ENCODE measurements at regions not wholly inside any gene's neighbourhood (a gene's known extent, or its start where the extent isn't known, plus 50 kb on each side); places are given as distances from the start of the nearest gene placed in this dataset.
"Not testable (repeated sequence)": the region's sequence is repeated elsewhere in the genome, so short reads cannot be mapped to it uniquely, and the experiment has no call there.

DNA sequence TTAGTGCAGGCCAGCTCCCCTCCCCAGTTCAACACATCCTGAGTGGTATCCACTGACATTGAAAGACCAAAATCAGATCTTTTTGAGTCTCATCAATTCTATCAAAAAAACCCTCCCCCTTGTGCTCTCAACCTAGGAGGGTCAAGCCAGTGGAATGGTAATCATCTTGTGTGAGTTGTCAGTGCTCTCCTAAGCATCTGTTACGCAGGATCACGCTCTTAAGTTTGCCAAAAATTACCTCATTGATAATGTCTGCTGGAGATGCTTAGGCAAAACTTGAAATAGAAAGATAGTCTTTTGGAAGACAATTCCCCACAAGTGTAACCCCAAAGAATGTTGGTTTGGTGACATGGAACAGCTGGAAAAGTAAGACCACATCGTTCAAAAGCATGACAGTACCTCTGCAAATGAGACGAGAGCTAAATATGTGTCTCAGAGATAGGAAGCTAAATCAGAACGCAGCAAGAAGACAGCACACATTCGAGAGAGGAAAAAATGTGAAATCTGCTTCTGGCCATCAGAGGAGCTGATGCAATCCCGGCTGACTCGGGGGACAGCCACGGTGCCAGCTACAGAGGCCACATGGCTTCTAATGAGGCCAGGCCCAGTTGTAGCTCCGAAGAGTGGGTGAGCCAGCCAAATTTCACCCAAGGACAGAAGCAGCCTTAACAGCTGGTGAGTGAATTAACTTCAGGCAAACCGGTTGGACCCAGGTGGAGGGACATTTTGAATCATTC is 753.9 kb downstream of the RNF144A start:
- no peak for DNase-seq (ENCODE audit: low read depth)

- DNase-seq (ENCODE audit: low read depth): peak; percentile 46
Observed at GRCh38 chr2:7672027-7672684, 754.9 kb downstream of the RNF144A start.

DNA sequence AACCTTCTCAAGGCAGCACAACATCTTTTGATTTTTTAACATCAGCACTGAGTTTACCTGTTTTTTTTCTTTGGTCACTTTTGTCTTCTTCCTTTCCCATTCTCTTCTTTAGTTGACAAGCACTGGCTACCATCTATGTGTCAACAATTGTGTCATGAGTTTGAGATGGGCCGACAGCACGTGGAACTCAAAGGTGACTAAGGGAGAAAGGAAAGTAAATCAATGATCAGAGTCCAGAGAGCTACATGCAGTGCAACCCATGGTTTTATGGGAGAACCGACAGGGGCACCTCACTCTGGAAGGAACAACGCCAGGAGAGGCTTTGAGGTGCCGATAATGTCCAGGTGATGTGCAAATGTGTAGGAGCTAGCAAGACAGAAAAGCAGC is 755.5 kb downstream of the RNF144A start:
- no peak for DNase-seq (ENCODE audit: low read depth)

DNA sequence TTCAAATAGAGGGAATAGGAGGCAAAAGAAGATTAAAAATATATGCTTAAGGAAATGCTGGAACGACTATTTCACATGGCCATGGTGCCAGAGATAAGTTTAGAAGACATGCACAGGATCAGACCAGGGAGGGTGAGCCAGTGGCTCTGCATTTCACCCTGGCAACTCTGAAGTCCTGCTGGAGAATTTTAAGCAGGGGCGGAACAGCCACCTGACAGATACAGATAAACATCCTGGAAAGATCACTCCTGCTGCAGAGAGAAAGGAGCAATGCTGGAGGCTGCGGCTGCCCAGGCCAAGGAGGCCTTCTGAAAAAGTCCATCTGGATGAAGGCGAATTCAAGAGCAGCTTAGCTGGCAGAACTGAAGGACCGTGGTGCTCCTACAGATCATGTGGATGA is 755.9 kb downstream of the RNF144A start:
- DNase-seq (ENCODE audit: low read depth): no peak

DNA sequence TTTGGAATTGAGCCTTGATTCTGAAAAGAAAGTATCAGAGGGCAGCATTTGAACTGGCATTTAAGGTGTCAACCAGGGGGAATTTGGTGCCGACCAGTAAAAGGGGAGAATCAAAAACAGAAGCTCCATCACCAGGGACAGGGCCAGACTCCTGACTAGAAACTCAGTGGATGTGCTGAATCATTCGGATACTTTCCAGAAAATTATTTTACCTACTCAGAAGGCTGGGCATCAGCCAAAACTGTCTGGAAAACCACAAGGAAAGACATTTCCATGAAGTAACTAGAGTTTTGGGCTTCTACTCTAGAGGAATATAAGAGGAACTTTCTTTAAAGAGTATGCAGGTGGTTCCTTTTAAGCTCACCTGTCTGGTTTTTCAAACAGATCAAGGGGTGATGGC is 756.6 kb downstream of the RNF144A start:
- DNase-seq (ENCODE audit: low read depth): no peak

DNA sequence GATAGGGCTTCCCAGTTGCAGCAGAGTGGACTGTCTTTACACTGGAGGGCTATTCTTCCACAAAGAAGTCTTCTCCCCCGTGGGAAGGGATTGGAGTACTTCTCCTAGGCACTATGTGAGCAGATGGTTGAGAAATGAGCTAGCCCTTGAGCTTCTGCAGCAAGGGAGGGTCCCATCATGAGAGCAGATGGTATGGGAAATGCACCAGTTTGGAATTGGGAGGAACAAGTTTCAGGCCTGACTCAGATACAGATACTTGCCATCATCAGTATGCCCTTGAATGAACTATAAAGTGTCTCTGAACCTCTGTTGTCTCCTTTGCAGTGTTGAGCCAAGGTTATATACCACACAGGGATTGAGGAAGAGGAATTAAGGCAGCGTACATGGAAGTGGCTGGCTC is 757.4 kb downstream of the RNF144A start:
- DNase-seq (ENCODE audit: low read depth): no peak

DNA sequence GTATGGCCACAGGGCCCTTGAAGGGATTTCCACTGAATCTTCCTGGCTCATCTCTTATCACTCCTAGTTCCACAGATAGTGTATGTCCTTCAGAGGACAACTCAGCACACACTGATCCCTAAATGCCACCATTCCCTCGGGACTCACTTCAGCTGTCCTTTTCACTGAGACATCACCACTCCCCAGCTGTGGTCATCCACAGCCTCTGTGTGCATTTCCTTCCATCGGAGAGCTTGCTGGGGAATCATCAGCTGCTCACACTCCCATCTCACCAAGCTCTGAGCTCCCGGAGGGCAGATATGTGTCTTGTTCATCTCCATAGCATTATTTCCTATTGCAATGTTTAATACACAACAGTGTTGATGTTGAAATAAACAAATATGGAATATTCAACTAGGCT is 759.5 kb downstream of the RNF144A start:
- DNase-seq (ENCODE audit: low read depth): no peak

- no peak for DNase-seq (ENCODE audit: low read depth)
Observed at GRCh38 chr2:7681881-7682461, 764.8 kb downstream of the RNF144A start.

GRCh38 chr2:7683196-7683595 is 766.0 kb downstream of the RNF144A start:
- DNase-seq (ENCODE audit: low read depth): no peak

- no peak for DNase-seq (ENCODE audit: low read depth)
Observed at GRCh38 chr2:7683708-7684107, 766.5 kb downstream of the RNF144A start.

DNA sequence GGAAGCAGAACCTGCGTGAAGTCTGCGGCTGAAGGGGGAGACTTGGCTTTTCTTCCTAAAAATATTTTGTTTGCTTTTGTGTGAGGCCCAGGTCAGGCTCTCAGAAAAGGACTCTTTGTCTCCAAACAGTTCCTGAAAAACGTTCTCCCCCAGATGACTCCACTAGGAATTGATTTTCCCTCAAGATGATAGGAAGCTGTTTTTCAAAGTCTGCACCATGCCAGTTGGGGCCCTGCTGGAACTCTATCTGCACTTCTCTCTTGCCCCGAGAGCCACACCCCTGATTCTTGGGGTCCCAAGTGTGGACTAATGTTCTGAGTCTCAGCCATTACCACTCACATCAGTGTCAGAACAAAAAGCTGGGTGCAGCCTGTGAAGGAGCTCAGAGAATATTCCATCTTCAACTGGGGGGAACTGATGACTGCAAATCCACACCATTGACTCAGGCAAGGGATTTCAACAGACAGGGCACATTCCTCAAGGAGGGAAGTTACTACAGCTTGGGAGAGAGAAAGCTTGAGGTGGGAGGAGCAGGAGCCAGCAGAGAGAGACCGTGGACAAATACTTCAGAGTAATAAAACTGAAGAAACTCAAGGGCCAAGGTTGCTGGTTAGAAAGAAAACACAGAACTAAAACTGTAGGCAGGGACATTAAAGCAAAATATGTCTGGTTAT is 768.3 kb downstream of the RNF144A start:
- peak; percentile 20 for DNase-seq (ENCODE audit: low read depth)

DNA sequence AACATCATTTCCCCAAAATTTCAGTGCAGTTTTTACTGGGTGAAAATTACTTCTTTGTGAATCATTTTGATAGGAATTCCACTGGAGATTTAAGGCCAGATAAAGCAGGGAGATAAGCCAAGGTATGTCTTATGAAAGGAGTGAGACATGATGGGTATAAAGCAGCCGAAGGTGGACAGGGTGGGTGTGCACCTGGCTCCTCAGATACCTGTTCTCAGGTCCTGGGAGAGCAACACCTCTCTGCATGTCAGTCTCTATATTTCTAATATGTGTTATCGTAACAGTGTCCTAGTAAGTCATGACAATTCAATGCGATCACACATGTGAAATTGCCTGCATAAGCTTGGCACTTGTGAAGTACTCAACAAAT is 768.8 kb downstream of the RNF144A start:
- DNase-seq (ENCODE audit: low read depth): no peak

DNA sequence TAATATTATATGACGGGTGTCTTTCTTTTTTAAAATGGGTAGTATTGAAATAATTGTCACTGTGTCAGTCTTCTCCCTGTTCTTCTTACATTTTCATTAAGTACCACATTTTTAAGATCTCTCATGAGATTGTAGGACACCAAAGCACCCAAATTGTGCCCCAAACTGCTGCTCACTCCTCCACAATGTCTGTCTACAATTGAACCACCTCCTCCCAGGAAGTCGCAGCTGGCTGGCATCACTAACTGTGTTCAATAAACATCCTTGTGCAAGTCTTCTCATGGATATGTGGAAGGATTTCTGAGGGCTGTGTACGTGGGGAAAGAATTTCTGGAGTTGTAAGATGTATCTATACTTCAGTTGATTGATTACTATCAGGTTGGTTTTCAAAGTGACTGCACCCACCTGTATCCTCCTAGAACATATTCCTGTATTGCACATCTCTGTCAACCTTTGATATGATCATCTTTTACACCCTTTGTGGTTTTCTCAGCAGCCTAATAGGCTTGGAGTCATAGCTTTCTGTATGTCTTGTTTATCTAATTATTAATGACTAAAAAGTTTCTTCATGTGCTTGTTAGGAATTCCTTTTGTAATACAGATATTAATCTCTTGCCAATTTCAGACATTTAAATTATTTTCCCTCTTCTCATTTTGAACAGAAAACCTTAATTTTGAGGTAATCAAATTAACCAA is 774.9 kb downstream of the RNF144A start:
- no peak for DNase-seq (ENCODE audit: low read depth)

DNA sequence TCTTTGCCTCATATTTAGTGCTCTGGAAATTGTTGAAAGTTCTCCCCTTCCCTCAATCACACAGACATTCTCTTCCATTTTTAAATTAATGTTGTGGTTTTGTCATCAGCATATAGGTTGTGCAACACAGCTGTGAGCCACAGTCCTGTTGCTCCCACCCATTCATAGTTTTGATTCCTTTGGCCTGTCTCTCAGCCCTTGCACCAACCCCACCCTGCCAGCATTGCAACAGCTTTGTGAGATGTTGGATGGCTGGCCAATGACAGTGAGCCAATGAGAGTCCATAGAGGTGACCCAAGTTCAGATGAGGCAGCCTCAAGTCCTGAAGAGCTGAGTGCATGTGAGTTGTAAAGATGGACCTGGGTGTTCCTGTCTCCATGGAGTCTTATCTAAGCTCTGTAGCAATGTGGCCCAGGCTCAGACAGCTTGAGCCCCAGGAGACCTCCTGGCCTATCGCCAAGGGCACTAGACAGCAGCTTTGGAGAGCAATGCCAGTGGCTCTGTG is 775.5 kb downstream of the RNF144A start:
- peak; percentile 7 for DNase-seq (ENCODE audit: low read depth)

DNA sequence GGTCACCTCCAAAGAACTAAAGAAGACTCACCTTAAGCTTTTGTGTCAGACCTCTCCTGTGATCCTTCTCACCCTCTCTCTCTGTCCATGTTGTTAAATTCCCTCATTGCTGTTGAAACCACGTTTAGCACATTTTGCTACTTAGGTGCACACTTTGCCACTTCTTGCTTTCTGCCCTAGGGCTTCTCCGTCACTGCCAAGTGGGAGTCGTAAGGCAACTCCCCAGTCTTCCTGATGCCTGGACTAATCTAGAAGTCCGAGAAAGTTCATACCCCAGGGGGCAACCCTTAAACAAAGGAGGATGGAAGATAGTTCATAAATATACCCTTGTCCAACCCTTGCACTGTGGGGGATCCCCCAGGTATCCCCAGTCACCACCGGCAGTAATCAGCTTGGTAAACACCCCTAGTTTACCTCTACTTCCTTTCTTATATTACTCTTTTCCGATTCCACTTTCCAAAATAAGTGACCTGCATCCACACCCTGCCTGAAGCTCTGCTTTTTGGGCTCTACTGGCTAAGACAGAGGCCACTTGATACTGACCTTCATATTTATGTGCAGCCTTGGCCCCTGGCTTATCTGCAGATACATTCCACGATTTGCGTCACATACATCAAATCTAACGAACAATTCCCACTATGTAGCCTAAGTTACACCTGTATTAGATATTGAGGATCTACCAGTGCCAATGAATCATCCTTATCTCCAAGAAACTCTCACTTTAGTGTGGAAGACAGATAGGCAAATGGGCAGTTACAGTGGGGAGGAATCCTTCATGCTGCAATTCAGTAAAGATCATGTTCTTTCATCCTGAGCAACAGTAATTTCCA is 776.2 kb downstream of the RNF144A start:
- DNase-seq (ENCODE audit: low read depth): no peak

DNA sequence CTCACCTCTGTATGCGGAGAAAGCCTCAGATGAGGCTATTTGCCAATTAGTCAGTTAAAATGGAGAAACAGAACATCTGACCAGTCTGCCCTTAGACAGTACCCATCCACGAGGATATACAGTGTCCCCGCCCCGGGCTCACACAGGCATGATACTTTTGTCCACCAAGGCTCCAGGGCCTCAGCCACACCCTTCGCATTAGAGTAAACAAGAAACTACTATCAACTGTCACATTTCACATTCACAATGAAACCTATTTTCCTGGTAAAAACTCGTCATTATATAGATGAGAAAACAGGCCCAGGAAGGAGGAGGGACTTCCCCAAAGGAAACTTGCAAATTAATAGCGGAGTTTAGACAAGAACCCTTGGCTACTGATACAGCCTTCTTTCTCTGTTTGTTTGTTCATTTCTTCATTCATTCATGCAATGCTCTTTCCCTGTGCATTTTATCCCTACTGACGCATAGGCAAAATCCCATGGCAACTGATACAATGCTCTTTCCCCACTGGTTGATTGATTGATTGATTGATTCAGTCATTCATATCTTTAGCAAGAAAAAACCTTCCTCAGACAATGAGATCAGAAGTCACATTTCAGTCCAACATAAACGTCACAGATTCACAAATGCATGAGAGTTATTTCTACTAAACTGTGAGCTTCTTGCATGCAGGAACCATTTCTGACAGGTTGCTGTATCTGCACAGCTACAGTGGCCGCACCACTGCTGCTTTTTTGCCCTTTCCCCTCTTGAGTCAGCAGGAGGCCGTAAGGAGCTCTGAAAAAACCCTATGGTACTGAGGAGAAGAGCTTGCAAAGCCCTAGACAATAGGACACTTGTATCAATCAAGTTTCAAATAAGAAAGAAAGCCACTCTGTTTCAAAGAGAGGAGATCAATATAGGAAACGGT is 777.1 kb downstream of the RNF144A start:
- no peak for DNase-seq (ENCODE audit: low read depth)

GRCh38 chr2:7696556-7696955 is 779.3 kb downstream of the RNF144A start:
- DNase-seq (ENCODE audit: low read depth): not testable (repeated sequence)

DNA sequence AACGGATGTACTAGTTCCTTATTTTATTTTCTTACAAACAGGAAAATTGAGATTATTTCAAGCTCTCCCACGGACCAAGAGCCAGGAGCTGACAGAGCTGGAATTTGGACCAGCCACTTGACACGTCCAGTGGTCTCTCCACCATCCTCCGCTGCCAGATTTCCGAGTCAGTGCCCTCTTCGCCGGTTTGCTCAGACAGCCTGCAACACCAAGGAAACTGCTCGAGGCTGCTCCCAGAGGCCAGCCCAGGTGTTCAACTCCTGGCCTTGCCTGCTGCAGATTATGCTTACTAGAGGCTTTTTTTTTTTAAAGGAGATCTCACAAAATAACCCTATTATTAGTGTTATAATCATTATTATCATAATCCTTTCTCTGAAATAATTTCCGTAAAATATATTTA is 779.8 kb downstream of the RNF144A start:
- DNase-seq (ENCODE audit: low read depth): no peak

GRCh38 chr2:7701791-7702190 is 784.6 kb downstream of the RNF144A start:
- DNase-seq (ENCODE audit: low read depth): no peak

DNA sequence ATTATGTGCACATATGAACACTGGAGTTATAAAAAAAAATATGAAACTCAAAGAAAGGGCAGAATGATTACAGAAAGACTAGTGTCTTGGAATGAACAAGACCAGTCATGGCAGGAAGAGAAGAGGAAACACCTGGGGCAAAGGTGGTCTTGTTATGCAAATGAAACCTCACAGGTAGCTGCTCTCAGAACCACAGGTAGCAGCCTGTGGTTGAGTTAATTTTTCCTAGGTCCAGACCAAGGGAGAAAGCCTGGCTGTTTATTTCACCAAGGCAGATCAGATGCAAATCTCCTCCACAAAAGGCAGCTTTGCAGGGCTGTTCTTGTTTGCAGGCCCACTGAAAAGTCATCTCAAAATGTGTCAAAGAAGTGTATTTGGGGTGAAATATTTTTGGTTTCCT is 785.8 kb downstream of the RNF144A start:
- DNase-seq (ENCODE audit: low read depth): no peak

Data from HT1080 (cell line).